Thoracic aorta (tissue), 2 donors: ENCODE measurements at regions not wholly inside any gene's neighbourhood (a gene's known extent, or its start where the extent isn't known, plus 50 kb on each side); places are given as distances from the start of the nearest gene placed in this dataset.

Experiments used
- ATAC-seq: fragments of 150-250 bp; one replicate; pipeline ENCODE4 v1.8.0; 2017; ENCODE audit warnings: low read depth; ENCODE audit not compliant: insufficient number of reproducible peaks, low FRiP score
- DNase-seq: peaks from one replicate; pipeline ENCODE4 v3.0.0-alpha.2; 2020; ENCODE audit warnings: low spot score
- H3K27ac ChIP-seq, 2 donors: fragments of 200-600 bp; sonication (generic); 1 replicate in 1 of 2; 2 replicates in 1 of 2; pipeline ENCODE4 v1.5.1; 2016; ENCODE audit warnings: mild to moderate bottlenecking in 2 of 2, moderate library complexity in 2 of 2
- H3K27me3 ChIP-seq: fragments of 200-600 bp; sonication (generic); replicated peaks from 2 replicates; pipeline ENCODE4 v1.6.0; 2016; ENCODE audit warnings: mild to moderate bottlenecking; ENCODE audit not compliant: insufficient read depth
- H3K36me3 ChIP-seq: fragments of 200-600 bp; sonication (generic); one replicate; pipeline ENCODE4 v1.5.1; 2016
- H3K4me1 ChIP-seq, 2 donors: fragments of 200-600 bp; sonication (generic); 1 replicate in 1 of 2; 2 replicates in 1 of 2; pipeline versions ENCODE4 v1.5.1 to v1.6.0; 2016; ENCODE audit warnings: low read depth in 2 of 2, mild to moderate bottlenecking in 1 of 2; ENCODE audit not compliant: control insufficient read depth in 1 of 2
- H3K4me3 ChIP-seq: fragments of 200-600 bp; sonication (generic); 2 replicates; pipeline ENCODE4 v1.5.1; 2016; ENCODE audit warnings: mild to moderate bottlenecking
- H3K9me3 ChIP-seq: fragments of 200-600 bp; sonication (generic); 2 replicates; pipeline ENCODE4 v1.5.1; 2016
- TF ChIP-seq, protein P1 (sequence below): fragments of 200-600 bp; sonication (generic); IDR thresholded peaks from one replicate; pipeline ENCODE4 v1.5.1; 2019; ENCODE audit warnings: antibody characterized with exemption

DNA sequence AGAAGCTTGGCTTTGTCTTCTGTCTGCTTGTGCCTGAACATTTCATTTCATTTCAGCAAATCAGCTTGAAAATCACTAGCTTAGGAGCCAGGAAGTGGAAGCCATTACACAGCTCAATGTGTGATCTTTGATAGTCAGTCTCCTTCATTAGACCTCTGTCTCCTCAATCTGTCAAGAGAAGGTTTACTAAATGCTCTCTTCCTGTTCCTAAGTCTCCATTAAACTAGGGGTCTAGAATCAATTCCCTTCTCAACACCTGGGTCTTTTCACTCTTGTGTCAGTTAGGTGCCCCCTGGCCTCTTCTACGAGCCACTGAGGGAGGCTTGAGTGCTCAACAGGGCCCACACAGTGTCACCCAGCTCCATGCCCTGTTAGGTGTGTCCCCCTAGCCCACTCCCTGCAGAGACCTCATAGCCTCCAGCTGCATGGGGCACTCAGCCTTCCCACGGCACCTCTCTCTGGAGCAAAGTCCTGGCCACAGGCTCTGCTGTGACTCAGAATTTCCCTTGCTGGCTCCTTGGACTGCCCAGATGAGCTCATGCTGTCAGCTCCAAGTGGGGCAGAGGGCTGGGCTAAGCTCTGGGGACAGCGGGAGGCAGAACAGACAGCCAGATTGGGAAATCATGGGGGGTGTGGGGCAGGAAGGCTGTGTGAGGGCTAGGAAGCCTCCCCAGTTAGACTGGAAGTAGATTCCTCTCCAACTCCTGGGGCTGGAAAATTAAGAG, 115.7 kb upstream of the IPO9 start:
- H3K27me3 ChIP-seq: no peaks in the 10 kb centered on the region
- H3K27ac ChIP-seq: peak overlapping the region; percentile 97 to 98
- DNase-seq (peak; percentile 96), ATAC-seq (peak; percentile 50)
- TF ChIP-seq, protein P1, sequence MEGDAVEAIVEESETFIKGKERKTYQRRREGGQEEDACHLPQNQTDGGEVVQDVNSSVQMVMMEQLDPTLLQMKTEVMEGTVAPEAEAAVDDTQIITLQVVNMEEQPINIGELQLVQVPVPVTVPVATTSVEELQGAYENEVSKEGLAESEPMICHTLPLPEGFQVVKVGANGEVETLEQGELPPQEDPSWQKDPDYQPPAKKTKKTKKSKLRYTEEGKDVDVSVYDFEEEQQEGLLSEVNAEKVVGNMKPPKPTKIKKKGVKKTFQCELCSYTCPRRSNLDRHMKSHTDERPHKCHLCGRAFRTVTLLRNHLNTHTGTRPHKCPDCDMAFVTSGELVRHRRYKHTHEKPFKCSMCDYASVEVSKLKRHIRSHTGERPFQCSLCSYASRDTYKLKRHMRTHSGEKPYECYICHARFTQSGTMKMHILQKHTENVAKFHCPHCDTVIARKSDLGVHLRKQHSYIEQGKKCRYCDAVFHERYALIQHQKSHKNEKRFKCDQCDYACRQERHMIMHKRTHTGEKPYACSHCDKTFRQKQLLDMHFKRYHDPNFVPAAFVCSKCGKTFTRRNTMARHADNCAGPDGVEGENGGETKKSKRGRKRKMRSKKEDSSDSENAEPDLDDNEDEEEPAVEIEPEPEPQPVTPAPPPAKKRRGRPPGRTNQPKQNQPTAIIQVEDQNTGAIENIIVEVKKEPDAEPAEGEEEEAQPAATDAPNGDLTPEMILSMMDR: no peak
- H3K36me3 ChIP-seq: peaks cover under 1% of the 10 kb centered on the region
- H3K9me3 ChIP-seq: no peaks in the 10 kb centered on the region
- peaks cover 60 to 90% of the 10 kb centered on the region in 2 donors for H3K4me1 ChIP-seq
- H3K4me3 ChIP-seq: no peak overlapping the region

DNA sequence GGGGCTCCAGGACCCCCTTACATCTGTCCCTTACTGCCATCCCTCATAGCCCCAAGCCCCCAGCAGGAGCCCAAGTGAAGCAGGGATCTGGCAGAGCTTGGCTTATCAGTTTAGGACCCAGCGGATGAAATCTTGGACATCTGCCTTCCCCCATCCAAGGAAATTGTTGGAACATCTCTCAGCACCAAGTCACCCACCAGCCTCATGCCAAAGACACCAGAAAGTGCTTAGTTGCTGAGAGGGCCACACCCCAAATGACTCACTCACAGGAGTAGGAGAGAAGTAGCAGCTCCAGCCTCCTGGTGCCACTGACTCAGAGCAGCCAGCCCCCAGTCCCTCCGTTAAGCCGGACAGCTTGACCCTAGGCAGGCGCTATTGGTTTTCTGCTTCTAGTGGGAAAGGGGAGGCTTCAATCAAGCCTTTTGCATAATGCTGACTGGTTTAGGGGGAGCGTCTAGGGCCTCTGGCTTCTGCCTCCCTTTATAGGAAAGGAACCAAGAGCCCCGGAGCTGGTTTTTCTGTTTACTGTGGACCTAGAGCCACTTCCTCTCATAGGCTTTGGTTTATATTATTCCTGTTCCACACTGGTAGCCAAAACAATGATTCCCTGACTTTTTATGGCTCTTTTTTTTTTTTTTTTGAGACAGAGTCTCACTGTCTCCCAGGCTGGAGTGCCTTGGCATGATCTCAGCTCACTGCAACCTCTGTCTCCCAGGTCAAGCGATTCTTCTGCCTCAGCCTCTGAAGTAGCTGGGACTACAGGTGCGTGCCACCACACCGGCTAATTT, 114.2 kb upstream of the IPO9 start:
- ATAC-seq: peak; percentile 81
- TF ChIP-seq, protein P1: no peak
- no peaks in the 10 kb centered on the region for H3K9me3 ChIP-seq
- peak overlapping the region; percentile 97 to 98 for H3K27ac ChIP-seq
- peaks cover 5% of the 10 kb centered on the region for H3K36me3 ChIP-seq
- peak overlapping the region; percentile 55 for H3K4me3 ChIP-seq
- H3K27me3 ChIP-seq: no peaks in the 10 kb centered on the region
- DNase-seq: peak; percentile 98
- H3K4me1 ChIP-seq: peaks cover 63 to 87% of the 10 kb centered on the region in 2 donors

DNA sequence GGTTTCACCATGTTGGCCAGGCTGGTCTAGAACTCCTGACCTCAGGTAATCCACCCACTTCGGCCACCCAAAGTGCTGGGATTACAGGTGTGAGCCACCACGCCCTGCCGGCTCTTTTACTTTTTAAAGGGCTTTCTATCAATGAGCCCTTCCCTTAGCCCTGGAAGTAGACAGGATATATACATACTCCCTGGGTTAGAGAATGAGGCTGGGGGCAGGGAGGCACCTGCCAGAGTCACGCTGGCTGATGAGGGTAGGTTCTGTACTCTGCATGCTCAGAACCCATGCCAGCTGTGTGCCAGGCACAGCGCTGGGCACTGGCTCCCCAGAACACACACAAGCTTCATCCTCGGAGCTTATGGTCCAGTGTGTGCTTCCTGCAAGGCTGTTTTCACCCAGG, 113.6 kb upstream of the IPO9 start:
- peaks cover 66 to 87% of the 10 kb centered on the region in 2 donors for H3K4me1 ChIP-seq

DNA sequence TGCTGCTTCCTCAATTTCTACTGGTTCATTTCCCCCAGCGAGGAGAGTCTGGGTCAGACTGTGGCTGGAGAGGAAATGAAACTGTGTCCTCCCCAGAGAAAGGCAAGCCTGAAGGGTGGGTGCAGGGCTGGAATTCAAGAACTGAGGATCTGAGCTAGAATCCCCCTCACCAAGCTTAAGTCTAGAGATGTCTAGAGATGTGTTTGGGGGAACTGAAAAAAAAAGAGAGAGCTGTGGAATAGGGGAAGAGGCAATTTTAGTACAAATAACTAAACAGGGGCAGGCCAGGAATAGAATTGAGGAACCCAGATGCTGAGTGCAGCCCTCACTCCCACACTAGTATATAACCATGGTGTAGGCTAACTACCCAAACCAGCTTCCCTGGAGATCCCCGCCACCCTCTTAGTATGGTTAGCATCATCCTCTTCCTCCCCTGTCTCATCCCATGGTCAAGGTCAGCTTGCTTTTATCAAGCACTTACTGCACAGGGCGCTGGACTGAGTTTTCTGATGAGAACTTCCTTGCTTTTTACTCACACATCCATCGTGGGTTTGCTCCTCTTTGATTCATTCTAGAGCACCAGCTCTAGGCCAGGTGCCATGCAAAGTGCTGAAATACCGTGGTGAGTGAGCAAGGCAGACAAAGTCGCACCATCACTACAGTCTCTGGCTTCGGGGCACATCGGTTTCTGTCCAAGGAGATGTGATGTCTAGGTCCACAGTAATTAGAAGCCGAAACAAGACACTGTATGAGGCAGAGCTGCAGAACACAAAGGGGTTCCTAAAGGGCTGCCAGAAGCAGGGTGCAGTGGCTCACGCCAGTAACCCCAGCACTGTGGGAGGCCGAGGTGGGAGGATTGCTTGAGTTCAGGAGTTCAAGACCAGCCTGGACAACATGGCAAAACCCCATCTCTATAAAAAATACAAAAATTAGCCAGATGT, 112.9 kb upstream of the IPO9 start:
- no peaks in the 10 kb centered on the region for H3K27me3 ChIP-seq
- H3K4me1 ChIP-seq: peaks cover 61 to 85% of the 10 kb centered on the region in 2 donors
- peak overlapping the region; percentile 97 to 98 for H3K27ac ChIP-seq
- DNase-seq: no peak
- H3K36me3 ChIP-seq: peaks cover 5% of the 10 kb centered on the region
- TF ChIP-seq, protein P1: no peak
- H3K9me3 ChIP-seq: no peaks in the 10 kb centered on the region
- ATAC-seq: no peak
- peak overlapping the region; percentile 55 for H3K4me3 ChIP-seq

More for the DNA sequence above, 113.6 kb upstream of the IPO9 start:
- Histone ChIP-seq H3K36me3 (peaks cover 5% of the 10 kb centered on the region), H3K4me3 (peak overlapping the region; percentile 55), H3K9me3 (no peaks in the 10 kb centered on the region), H3K27ac (peak overlapping the region; percentile 97 to 98), H3K27me3 (no peaks in the 10 kb centered on the region)
- TF ChIP-seq, protein P1: no peak
- ATAC-seq: no peak
- DNase-seq: no peak
